GM12891 (cell line): ENCODE measurements at regions not wholly inside any gene's neighbourhood (a gene's known extent, or its start where the extent isn't known, plus 50 kb on each side); places are given as distances from the start of the nearest gene placed in this dataset.

Experiments used
- POLR2A ChIP-seq: IDR thresholded peaks from 2 replicates; pipeline ENCODE4 v1.6.1; 2011; ENCODE audit warnings: low read depth, low read length, control low read depth
- POLR2AphosphoS5 ChIP-seq: IDR thresholded peaks from 2 replicates; pipeline ENCODE4 v1.6.1; 2011; ENCODE audit warnings: low read depth, low read length, control low read depth
- TAF1 ChIP-seq: IDR thresholded peaks from 2 replicates; pipeline ENCODE4 v1.6.1; 2011; ENCODE audit warnings: low read depth, low read length, control low read depth

DNA sequence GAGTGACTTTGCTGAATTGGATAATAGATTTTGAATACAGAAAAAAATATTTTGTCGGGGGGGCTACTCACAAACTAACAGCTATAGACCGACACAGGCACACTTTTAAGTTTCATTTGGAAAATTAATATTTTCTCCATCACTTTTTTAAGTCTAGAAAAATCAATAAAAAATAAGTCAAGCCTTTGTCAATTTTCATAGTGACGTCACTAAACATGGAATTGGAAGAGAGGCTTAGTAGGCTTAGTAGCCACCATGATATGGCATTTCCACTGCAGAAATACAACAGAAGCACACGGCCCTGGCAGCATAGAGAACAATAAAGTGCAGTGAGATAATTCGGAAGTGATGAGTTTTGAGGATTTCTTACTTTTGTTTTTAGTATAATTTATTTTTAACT, 357.2 kb downstream of the RPS24 start:
- no peak for TF ChIP-seq POLR2AphosphoS5
- no peak for TF ChIP-seq POLR2A
- no peak for TF ChIP-seq TAF1
